Activated naive CD8-positive, alpha-beta T cell treated with anti-CD3 and anti-CD28 coated beads, Interleukin-2, amount 50 U/mL, for 24 hours (primary cell): ENCODE measurements at regions not wholly inside any gene's neighbourhood (a gene's known extent, or its start where the extent isn't known, plus 50 kb on each side); places are given as distances from the start of the nearest gene placed in this dataset.

Experiments
- ATAC-seq: fragments of 150-1000 bp; cut with Tn5 transposase; one replicate; pipeline ENCODE4 v1.10.0; 2021
- DNase-seq: peaks from one replicate; pipeline ENCODE4 v3.0.0; 2021
- H3K27ac Mint-ChIP-seq: one replicate; pipeline ENCODE4 v1.8.0; 2021; ENCODE audit warnings: mild to moderate bottlenecking, mixed read lengths
- H3K27me3 Mint-ChIP-seq: one replicate; pipeline ENCODE4 v1.8.0; 2021; ENCODE audit warnings: mixed read lengths
- H3K36me3 Mint-ChIP-seq: one replicate; pipeline ENCODE4 v1.8.0; 2021; ENCODE audit warnings: low read depth, mixed read lengths
- H3K4me1 Mint-ChIP-seq: one replicate; pipeline ENCODE4 v1.8.0; 2021; ENCODE audit warnings: mixed read lengths
- H3K4me3 Mint-ChIP-seq: one replicate; pipeline ENCODE4 v1.8.0; 2021; ENCODE audit warnings: mild to moderate bottlenecking, moderate library complexity, mixed read lengths
- H3K9me3 Mint-ChIP-seq: one replicate; pipeline ENCODE4 v1.8.0; 2021; ENCODE audit warnings: mixed read lengths

DNA sequence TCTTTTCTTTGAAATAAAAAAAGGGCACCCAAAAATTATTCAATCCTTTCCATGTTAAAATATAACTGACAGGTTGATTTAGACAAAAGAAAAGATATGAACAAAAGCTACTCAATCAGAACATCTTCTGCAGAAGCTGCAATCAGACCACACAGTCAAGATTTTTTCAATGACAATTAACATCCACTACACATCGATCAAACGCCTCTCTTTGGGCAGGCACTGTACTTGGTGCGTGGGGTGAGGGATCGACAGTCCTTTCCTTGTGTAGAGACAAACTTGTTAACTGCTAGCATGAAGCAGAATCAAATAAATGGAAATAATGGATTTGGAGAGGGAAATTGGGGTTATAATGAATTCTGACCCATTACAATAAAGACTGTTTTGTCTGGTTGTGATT lies 71.2 kb upstream of the SESN3 start:
- Mint-ChIP-seq H3K27me3 (peaks cover 1% of the 10 kb centered on the region), H3K36me3 (no peaks in the 10 kb centered on the region), H3K27ac (no peak overlapping the region), H3K9me3 (no peaks in the 10 kb centered on the region), H3K4me3 (no peak overlapping the region), H3K4me1 (peaks cover 26% of the 10 kb centered on the region)
- no peak for ATAC-seq
- DNase-seq: no peak

- no peak overlapping the region for H3K27ac Mint-ChIP-seq
- no peaks in the 10 kb centered on the region for H3K36me3 Mint-ChIP-seq
- ATAC-seq: no peak
- H3K9me3 Mint-ChIP-seq: no peaks in the 10 kb centered on the region
- DNase-seq: no peak
- H3K27me3 Mint-ChIP-seq: peaks cover 1% of the 10 kb centered on the region
- peaks cover 31% of the 10 kb centered on the region for H3K4me1 Mint-ChIP-seq
- H3K4me3 Mint-ChIP-seq: no peak overlapping the region
Observed at GRCh38 chr11:95301474-95301873, 70.5 kb upstream of the SESN3 start.

GRCh38 chr11:95299078-95299679 lies 68.2 kb upstream of the SESN3 start:
- DNase-seq: no peak
- H3K27ac Mint-ChIP-seq: peak overlapping the region; percentile 25
- H3K4me1 Mint-ChIP-seq: peaks cover 35% of the 10 kb centered on the region
- H3K36me3 Mint-ChIP-seq: no peaks in the 10 kb centered on the region
- no peak overlapping the region for H3K4me3 Mint-ChIP-seq
- H3K27me3 Mint-ChIP-seq: peaks cover 1% of the 10 kb centered on the region
- no peaks in the 10 kb centered on the region for H3K9me3 Mint-ChIP-seq
- no peak for ATAC-seq

- peaks cover 1% of the 10 kb centered on the region for H3K27me3 Mint-ChIP-seq
Observed at GRCh38 chr11:95297680-95298452, 66.9 kb upstream of the SESN3 start.

GRCh38 chr11:95296621-95297025 lies 65.6 kb upstream of the SESN3 start:
- DNase-seq: no peak
- no peaks in the 10 kb centered on the region for H3K36me3 Mint-ChIP-seq
- H3K4me3 Mint-ChIP-seq: no peak overlapping the region
- H3K4me1 Mint-ChIP-seq: peaks cover 35% of the 10 kb centered on the region
- ATAC-seq: peak; percentile 16
- H3K27ac Mint-ChIP-seq: no peak overlapping the region
- H3K27me3 Mint-ChIP-seq: peaks cover 1% of the 10 kb centered on the region
- no peaks in the 10 kb centered on the region for H3K9me3 Mint-ChIP-seq

More at GRCh38 chr11:95297680-95298452, 66.9 kb upstream of the SESN3 start:
- Mint-ChIP-seq H3K27ac (peak overlapping the region; percentile 24), H3K36me3 (no peaks in the 10 kb centered on the region), H3K4me3 (no peak overlapping the region), H3K4me1 (peaks cover 35% of the 10 kb centered on the region), H3K9me3 (no peaks in the 10 kb centered on the region)
- no peak for DNase-seq
- ATAC-seq: peak; percentile 70

GRCh38 chr11:95296165-95296564 lies 65.2 kb upstream of the SESN3 start:
- peaks cover 35% of the 10 kb centered on the region for H3K4me1 Mint-ChIP-seq
- H3K27me3 Mint-ChIP-seq: peaks cover 1% of the 10 kb centered on the region
- no peak overlapping the region for H3K4me3 Mint-ChIP-seq
- ATAC-seq (no peak), DNase-seq (no peak)
- H3K36me3 Mint-ChIP-seq: no peaks in the 10 kb centered on the region
- no peaks in the 10 kb centered on the region for H3K9me3 Mint-ChIP-seq
- H3K27ac Mint-ChIP-seq: no peak overlapping the region

DNA sequence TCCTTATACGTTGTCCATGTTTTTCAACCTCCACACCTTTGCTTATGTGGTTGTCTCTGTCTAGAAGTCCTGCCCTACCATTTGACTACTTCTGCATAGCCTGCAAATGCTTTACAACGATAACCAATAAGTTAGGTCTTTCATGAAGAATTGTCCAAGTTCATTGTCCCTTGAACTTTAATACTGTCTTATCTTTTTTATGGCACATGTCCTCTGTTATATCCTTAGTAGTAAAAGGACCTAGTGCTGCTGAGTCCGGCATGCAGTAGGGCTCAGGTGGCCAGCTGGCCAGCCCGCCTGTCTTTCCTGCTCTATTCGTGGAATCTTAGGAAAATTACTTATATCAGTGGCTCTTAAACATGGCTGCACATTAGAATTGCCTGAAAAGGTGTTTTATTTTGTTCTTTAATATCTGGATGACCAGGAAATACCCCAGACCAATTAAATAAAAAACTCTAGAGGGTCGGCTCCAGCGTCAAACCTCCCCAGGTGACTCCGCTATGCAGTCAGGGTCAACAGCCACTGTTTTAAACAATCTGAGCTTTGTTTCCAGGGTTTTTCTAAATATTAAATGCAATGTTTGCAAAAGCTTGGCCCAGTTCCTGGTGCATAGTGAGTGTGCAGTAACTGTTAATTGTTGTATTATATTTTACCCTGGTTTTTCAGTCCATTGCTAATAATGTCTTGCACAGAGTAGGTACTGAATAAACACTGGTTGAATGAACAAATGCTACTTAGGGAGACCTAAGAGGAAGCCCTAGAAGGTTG lies 64.6 kb upstream of the SESN3 start:
- DNase-seq (no peak), ATAC-seq (no peak)
- H3K9me3 Mint-ChIP-seq: no peaks in the 10 kb centered on the region
- no peak overlapping the region for H3K4me3 Mint-ChIP-seq
- peaks cover 1% of the 10 kb centered on the region for H3K27me3 Mint-ChIP-seq
- no peak overlapping the region for H3K27ac Mint-ChIP-seq
- no peaks in the 10 kb centered on the region for H3K36me3 Mint-ChIP-seq
- peaks cover 35% of the 10 kb centered on the region for H3K4me1 Mint-ChIP-seq

- ATAC-seq: no peak
- DNase-seq: no peak
- no peaks in the 10 kb centered on the region for H3K9me3 Mint-ChIP-seq
- peaks cover 35% of the 10 kb centered on the region for H3K4me1 Mint-ChIP-seq
- H3K27ac Mint-ChIP-seq: no peak overlapping the region
- H3K36me3 Mint-ChIP-seq: no peaks in the 10 kb centered on the region
- peaks cover 1% of the 10 kb centered on the region for H3K27me3 Mint-ChIP-seq
- H3K4me3 Mint-ChIP-seq: no peak overlapping the region
Observed at GRCh38 chr11:95294701-95295100, 63.7 kb upstream of the SESN3 start.

GRCh38 chr11:95293116-95293515 lies 62.1 kb upstream of the SESN3 start:
- no peak overlapping the region for H3K4me3 Mint-ChIP-seq

GRCh38 chr11:95291946-95292345 lies 60.9 kb upstream of the SESN3 start:
- Mint-ChIP-seq H3K4me3 (no peak overlapping the region), H3K27ac (no peak overlapping the region), H3K27me3 (no peaks in the 10 kb centered on the region), H3K36me3 (no peaks in the 10 kb centered on the region), H3K4me1 (peaks cover 7% of the 10 kb centered on the region), H3K9me3 (no peaks in the 10 kb centered on the region)
- DNase-seq (no peak), ATAC-seq (no peak)

More at GRCh38 chr11:95293116-95293515, 62.1 kb upstream of the SESN3 start:
- peaks cover 1% of the 10 kb centered on the region for H3K27me3 Mint-ChIP-seq
- ATAC-seq: no peak
- H3K27ac Mint-ChIP-seq: no peak overlapping the region
- no peaks in the 10 kb centered on the region for H3K9me3 Mint-ChIP-seq
- no peak for DNase-seq
- H3K4me1 Mint-ChIP-seq: peaks cover 19% of the 10 kb centered on the region
- no peaks in the 10 kb centered on the region for H3K36me3 Mint-ChIP-seq

GRCh38 chr11:95289378-95290101 lies 58.5 kb upstream of the SESN3 start:
- ATAC-seq: no peak
- H3K27me3 Mint-ChIP-seq: no peaks in the 10 kb centered on the region
- no peak overlapping the region for H3K27ac Mint-ChIP-seq
- H3K4me3 Mint-ChIP-seq: no peak overlapping the region
- H3K9me3 Mint-ChIP-seq: no peaks in the 10 kb centered on the region
- no peaks in the 10 kb centered on the region for H3K36me3 Mint-ChIP-seq
- DNase-seq: no peak
- H3K4me1 Mint-ChIP-seq: no peaks in the 10 kb centered on the region

DNA sequence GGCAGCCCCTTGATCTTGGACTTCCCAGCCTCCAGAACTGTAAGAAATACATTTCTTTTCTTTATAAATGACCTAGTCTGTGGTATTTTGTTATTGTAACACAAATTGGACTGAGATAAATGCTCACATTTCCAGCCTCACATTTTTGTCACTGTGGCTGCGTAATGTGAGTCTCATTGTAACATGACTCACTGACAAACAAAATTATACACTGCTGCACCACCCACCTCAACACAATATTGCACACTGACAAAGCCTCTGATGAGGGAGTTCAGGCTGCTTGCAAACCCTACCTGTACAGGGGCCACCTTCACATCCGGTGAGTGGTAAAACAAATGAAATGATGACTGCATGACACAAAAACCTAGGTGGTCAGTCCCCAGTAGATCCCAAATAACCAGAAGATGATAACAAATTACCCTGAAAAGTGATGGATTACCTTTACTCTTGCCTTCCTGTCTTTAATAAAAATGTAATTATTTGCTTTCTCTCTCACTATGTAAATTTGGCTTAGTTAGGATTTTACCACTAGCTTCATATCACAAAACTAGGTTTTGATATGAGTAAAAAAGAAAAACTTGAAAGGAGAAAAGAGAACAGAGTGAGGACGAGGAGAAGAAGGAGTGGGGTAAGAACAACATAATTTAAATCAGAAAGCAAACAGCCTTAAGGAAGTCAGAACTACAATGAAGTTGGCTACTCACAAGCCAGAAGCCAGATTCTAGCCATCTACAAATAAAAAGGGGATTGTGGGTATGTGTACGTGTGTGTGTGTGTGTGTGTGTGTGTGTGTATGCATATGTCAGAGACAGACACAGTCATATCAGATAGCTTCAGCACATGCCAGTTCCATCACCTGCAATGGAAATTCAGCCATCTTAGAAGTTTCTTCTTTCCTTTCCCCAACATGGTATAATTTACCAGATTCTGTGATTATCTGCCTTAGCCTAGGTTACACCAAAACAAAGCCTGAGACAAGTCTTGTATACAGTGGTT lies 53.4 kb upstream of the SESN3 start:
- Mint-ChIP-seq H3K9me3 (no peaks in the 10 kb centered on the region), H3K27me3 (no peaks in the 10 kb centered on the region), H3K27ac (no peak overlapping the region), H3K36me3 (no peaks in the 10 kb centered on the region), H3K4me3 (no peak overlapping the region), H3K4me1 (peaks cover 4% of the 10 kb centered on the region)
- no peak for DNase-seq
- no peak for ATAC-seq

GRCh38 chr11:95283650-95284049 lies 52.6 kb upstream of the SESN3 start:
- Mint-ChIP-seq H3K27ac (no peak overlapping the region), H3K9me3 (no peaks in the 10 kb centered on the region), H3K4me3 (no peak overlapping the region), H3K27me3 (no peaks in the 10 kb centered on the region), H3K4me1 (peaks cover 4% of the 10 kb centered on the region), H3K36me3 (no peaks in the 10 kb centered on the region)
- ATAC-seq (no peak), DNase-seq (no peak)
